NCI-H345 treated with DMSO at 0.1 percent for 48 hours (cell line): ENCODE measurements at regions not wholly inside any gene's neighbourhood (a gene's known extent, or its start where the extent isn't known, plus 50 kb on each side); places are given as distances from the start of the nearest gene placed in this dataset.
"Not testable (repeated sequence)": the region's sequence is repeated elsewhere in the genome, so short reads cannot be mapped to it uniquely, and the experiment has no call there.

Experiments
- DNase-seq: peaks from one replicate; lab custom pipeline; 2025; ENCODE audit not compliant: unreplicated experiment; lab: John Stamatoyannopoulos, UW

DNA sequence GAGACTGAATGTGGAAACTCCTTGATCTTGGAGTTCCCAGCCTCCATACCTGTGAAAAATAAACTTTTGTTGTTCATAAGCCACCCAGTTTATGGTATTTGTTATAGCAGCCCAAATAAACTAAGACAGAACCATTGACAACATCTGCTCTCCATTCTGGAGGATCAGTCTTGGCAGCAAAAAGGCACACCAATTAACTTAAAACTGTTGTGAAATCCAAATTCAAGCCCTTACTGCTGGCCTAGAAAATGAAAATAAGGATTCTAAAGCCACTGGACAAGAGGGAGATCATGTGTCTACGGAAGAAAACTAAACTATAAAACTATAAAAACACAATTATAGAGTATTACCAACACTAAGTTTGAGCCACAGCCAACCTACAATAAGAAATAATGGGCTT lies 172.1 kb upstream of the RNPC3 start:
- no peak for DNase-seq

DNA sequence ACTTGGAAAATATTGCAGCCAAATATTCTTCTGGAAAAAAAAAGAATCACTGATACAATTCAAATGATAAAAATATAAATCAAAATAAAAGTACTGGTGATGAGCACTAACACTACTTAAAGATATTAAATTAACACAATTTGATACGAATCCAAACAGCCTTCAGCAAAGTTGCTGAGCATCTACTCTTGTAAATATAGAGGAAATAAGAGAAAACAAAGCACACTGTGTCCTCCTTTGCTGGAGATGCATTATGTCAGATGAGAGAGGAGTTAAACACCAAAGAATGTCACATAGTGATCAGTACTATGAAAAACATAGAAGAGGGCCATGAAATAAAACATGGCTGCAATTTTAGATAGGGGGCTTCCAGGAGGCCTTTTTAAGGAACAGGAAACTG lies 177.4 kb upstream of the RNPC3 start:
- DNase-seq, result no peak

DNA sequence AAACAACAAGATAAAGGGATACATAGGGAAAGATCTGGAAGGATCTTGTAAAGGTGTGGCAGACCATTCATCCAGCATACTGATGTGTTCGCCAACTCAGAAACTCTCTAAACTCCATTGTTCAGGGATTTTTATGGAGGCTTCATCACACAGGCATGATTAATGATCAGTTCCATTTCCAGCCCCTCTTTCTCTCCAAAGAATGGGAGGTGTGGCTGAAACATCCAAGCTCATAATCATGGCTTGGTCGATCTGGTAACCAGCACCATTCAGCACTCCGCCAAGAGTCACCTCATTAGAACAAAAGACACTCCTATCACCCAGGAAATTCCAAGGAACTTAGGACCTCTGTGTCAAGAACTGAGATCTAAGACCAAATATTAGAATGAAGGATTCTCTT lies 180.6 kb upstream of the RNPC3 start:
- no peak for DNase-seq

DNA sequence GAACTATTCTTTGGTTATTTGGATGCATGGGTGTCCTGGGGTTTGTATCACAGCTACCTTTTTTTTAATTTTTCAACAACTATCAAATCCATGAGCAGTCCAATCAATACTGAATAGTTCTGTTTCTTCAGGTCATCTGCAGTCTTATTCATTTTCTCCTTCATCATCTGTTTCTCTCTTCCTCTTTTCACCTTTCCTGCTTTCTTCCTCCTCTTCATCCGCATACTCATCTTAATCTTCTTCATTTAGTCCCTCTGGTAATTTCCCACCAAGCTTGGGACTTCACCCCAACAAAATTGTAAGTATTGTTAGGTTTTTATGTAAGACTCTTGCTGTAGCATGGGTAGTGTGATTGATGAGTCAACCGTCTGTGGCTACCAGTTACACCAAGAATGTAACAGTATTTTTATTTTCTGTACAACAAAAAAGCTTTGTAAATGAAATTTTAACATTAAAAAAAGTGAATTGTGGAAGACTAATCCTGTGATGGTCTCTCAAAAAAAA lies 184.1 kb upstream of the RNPC3 start:
- no peak for DNase-seq

DNA sequence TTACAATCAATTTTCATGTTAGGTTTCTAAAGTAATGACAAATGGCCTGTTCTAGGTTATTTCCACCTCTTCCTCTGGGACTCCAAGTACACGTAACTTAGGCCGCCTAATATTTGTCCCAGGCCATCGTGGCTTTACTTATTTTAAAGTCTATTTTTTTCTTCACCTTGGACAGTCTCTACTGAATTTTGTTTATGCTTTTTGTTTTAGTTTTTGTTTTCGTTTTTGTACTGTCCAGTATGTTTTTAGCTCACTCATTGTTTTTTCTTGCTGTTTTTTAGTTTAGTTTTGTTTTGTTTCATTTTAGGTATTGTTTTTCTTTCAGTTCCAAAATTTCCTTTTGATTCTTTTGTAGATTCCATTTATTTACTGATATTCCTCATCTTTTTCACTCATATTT lies 187.7 kb upstream of the RNPC3 start:
- no peak for DNase-seq

DNA sequence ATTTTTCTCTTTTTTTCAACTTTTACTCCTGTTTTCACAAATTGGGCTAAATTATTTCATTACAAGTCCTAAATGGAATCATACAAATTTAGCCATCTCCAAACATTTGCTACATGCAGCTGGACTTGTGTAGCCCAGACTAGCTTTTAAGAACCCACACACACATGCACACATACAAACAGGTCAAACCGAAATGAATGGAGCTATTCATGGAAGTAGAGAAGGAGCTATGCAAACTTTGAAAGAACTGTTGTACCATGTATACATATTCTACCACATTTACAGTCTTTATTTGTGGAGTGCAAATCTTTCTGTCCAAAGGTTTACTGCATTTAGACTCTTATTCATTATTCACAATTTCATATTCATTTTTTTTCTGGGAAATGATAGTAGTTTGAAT lies 189.1 kb upstream of the RNPC3 start:
- DNase-seq, result no peak

DNA sequence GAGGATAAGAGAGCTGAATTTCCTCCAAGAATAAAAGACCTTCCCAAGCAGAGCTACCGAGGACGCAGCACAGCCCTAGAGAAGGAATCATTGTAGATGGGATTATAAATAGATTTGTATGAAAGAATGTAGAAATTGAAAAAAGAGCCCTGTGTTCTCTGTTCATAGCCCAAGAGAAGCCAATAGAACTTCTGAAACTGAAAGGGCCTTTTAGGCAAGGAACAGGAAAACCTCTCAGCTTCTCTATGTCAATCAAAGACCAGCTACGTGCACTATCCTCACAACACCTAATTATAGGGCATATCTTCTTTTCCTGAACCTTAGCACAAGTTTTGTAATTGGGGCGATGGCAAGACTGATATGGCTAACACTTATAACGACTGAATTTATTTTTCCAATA lies 192.4 kb upstream of the RNPC3 start:
- DNase-seq, result no peak

DNA sequence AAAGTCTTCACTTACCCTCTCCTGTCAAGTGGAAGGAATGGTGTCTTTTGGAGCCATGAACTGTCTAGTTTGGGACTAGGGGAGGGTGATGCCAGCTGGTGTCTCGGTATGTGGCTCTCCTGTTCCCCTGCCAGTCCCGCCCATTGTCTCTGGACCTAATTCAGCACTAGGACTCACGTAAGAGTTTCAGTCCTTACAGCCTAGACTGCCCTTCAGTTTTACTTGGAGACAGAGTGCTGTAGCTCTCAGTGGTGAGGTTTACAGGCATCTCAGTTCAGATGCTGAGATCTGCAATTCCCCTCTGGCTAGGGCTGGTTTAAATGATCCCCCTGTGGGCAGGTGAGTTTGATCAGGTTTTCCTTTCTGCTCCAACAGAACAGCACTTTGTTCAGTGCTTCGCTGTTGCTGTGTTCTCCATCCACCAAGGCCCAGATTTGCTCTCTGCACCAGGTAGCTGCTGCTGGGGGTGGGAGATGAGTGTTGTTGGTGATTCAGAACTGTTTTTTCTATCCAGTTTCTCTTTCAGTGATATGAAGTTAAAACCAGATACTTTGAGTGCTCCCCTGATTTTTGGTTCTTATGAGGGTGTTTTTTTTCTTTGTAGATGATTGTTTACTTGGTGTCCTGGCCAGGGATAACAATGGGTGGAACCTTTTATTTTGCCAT lies 198.3 kb upstream of the RNPC3 start:
- DNase-seq, result no peak

DNA sequence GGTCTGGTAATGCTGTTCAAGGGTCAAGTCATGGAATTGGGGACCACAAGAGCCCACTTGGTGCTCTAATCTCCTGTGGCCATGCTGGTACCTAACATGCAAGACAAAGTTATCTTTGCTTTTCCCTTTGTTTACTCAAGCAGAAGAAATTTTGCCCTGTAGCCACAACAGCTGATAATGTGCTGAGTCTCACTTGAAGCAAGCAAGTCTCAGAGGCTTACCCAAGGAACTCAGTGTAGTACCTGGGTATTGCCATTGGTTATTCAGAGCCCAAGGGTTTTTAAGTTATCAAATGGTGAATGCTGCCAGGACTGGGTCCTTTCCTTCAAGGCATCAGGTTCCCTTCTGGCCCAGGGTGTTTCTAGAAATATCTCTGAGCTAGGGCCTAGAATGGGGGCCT lies 198.9 kb upstream of the RNPC3 start:
- no peak for DNase-seq

DNA sequence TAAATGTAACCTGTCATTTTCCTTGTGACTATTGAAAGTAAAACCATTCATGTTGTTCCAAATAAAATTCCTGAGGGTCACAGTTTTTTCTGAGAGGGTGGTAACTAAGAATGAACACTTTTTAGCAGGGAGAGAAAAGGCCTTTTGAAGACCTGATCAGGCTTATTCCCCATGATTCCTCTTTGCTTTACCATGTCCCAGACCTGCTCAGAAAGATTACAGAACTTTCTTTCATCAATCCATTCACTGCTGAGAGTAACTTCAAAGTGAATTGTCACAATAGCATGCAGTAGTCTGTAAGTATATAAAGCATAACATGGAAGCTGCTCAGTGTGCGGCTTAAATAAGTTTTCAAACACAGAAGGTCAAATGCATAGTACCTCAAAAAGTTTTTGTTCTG lies 201.5 kb upstream of the COL11A1 start:
- DNase-seq, result no peak

DNA sequence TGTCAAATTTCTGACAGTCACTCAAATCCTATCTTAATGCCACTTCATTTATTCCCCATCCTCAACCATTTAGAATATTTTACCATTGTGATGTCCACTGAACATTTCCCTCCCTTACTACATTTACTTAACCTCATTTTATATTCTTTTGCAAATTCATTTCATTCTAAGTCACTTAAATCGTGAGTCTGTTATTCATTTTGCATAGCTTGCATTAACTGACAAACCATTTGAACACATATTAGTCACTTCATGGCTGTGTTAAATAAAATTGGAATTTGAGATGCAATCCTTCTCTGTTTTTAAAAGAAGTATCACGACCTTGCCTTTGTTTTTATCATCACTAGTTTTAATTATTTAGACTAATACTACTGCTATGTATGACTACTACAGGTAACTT lies 199.4 kb upstream of the COL11A1 start:
- DNase-seq, result no peak

DNA sequence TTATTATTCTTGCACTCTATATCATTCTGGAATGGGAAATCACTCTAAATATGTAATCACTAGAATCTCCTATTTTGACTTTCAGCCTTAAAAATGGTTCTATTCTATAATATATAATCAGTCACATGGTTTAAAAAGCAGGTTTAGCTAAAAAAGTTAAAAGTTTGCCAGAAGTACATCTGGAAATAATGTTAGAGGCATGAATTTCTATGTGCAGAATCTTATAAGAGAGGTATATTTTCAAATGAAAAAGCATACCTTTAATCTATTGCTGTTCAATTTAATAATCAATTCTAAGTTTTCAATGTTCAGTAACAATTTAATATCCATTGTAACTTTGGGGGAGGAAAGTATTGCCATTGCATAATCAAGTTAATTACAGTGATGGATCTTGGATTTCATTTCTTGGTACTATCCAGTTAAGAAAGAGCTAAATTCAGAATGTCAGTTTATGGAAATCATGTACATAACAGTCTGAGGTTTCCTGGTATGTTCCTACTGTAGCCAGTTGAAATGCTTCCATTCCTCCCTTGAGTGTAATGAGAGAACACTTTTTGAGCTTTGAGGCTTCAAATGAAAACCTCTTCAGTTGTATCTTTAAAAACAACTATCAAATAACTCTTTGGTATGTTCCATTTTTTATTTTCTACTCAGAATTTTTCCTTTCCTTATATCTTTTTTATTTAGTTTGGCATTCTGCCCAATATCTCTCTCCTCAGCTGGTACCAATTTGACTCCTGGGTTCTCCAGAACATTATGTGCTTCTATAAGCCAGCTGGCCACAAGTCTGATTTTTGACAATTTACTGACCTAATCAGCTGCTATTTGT lies 175.7 kb upstream of the COL11A1 start:
- no peak for DNase-seq

DNA sequence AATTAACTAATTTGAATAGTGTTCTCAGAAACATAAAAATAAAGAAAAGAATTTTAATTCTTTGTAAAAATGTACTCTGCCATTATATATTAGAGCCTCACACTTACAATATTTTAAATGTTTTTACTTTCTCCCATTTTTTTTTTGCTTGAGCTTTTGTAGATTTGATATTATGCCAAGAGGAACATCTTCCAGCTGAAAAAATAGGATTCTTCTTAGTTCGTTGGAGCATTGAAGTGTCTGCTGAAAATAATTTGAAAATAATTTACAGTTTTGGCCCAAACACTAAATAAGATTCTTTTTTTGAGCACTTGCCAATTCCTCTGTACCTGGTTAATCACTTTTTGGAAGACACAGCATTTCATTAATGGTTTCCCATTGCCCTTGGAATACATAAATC lies 175.0 kb upstream of the COL11A1 start:
- no peak for DNase-seq

DNA sequence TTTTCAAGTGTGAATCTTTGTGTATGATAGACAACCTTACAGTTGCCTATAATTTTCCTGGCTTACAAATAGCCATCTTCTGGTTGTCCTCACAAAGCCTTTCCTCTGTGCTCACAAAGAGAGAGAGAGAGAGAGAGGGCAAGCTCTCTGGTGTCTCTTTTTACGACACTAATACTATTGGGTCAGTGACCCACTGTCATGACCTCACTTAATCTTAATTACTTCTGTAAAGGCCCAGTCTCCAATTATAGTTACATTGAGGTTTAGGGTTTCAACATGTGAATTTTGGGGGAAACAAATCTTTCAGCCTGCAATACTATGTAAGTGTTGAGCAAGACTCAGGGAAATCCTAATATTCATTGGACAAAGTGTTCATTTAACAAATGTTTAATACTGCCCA lies 167.4 kb upstream of the COL11A1 start:
- no peak for DNase-seq

DNA sequence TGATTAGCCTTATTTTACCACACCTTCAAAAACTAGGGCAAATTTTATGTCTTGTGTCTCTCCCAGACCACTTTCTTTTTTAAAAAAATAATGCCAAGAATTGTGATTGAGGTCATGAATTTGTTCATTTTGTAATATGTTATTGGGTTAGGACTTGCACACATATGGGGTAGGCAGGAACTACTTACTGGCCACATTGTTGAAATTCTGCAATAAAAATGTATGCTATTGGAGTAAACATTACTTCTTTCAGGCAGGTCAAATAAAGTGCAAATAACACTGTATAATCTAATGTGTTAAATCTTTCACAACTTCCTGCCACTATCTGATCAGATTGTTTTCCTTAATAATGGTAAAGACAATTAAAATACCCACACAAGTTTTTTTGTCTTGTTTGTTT lies 166.6 kb upstream of the COL11A1 start:
- DNase-seq, result no peak

DNA sequence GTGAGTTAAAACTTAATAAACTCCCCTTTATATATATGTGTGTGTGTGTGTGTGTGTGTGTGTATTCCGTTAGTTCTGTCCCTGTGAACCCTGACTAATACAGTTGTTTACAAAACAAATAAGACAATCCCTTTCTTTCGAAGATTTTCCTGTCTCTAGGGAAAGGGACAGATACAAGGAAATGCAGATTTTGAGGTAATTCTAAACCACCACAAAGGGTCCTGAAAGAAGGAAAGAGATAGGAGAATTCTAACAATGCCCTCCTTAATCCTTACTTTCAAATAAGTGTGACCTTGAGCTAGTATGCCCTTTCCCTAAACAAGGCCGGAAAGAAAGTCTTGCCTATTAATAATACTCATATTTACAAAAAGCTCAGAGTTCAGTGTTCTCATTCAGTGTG lies 164.8 kb upstream of the COL11A1 start:
- no peak for DNase-seq

DNA sequence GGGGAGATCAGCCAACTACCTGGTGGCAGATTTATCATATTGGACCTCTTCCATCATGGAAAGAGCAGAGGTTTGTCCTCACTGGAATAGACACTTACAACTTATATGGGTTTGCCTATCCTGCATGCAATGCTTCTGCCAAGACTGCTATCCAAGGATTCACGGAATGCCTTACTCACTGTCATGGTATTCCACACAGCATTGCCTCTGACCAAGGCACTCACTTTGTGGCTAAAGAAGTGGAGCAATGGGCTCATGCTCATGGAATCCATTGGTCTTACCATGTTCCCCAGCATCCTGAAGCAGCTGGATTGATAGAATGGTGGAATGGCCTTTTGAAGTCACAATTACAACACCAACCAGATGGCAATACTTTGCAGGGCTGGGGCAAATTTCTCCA lies 163.1 kb upstream of the COL11A1 start:
- DNase-seq, result not testable (repeated sequence)

DNA sequence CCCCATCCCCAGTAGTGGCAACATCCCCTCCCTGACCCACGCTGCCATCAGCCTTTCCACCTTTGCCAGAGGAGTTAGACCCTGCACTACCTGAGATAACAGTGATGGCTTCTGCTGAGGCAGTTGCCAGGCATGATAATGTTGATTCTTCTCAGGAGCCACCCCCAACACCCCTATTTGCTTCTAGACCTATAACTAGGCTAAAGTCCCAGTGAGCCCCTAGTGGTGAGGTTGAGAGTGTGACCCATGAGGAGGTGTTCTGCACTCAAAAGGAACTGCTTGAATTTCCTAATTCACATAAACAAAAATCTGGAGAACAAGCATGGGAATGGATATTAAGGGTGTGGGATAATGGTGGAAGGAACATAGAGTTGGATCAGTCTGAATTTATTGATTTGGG lies 159.6 kb upstream of the COL11A1 start:
- no peak for DNase-seq

DNA sequence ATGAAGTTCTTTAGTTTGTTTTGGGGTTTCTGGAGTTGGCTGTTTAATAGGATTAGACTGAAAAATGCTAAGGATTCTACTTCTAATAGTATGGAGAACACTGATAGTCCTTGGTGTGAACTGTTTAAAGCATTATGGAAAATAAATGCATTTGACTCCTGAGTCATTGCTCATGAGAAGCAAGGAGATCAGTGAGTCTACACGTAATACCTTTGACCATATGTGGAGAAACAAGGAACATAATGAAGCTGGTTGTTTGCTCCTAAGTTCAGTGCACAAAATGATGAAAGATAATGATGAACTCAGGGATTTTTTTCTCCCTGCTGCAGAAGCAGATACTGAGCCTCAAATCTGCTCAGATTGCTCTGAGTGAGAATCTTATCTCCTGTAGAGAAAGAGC lies 158.9 kb upstream of the COL11A1 start:
- no peak for DNase-seq

DNA sequence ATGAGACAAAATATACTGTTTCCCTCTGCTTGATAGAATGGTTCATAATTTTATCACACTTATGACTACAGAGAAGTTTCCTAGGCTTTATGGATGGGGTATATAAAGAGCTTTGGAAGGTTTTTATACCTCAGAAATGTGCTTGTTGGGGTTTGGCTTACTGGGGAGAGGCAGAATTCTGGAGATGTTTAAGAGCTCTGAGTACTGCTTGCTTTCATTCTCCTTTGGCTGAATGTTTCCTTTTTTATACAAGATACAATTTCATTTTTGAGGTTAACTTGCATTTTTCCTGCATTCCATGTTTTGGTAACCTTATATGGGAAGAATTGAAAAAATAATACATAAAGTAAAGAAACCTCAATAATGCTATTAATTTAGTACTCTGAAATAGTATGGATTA lies 157.7 kb upstream of the COL11A1 start:
- DNase-seq, result no peak

DNA sequence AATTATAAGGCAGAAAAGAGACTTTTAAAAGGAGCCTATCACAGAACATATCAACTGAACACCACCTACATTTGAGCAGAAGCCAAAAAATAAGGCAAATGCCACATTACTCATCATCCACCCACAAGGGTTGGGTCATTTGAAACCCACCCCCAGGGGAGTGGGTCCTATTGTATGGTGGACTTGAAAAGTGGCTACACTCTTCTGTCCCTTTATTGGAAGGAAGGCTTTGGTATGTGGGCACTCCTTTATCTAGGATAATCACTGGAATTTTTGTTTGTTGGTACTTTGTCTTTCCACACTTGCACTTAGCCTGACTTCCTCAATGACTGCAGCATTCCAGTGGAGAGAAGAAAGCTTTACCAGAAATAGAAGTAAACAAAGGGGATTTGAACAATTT lies 157.2 kb upstream of the COL11A1 start:
- DNase-seq, result no peak

DNA sequence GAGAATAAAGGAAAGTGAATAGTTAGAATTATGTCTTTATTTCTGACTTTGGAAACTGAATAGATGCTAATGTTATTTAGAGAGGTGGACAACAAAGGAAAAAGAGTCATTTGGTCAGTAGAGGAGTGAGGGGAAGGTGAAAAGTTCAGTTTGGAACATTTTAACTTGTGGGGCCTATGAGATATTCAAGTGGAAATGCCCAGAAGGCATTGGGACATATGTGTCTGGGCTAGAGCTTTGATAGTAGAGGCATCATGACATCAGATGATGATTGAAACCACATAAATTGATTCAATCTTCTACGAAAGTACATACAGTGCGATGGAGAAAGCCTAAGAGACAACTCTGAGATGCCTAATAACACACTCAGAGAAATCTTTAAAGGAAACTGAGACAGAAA lies 151.7 kb upstream of the COL11A1 start:
- no peak for DNase-seq

DNA sequence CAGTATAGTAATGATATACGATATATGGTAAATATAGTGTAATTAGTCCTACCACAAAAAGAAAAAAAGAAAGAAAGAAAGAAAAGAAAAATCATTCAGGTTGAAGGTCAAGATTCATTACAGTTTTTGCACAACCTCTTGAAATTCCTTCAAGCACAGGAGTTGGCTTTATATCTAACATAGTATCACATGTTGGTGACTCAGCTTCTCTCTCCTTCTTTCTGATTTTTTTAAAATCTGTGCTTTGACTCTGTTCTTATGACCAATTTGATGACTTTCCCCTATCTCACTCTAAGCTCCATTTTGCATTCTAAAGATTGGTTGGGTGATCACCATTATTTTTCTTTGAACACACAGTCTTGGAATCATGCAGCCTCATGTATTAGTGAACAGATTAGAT lies 148.2 kb upstream of the COL11A1 start:
- DNase-seq, result no peak
